ENCODE measurements at regions not wholly inside any gene's neighbourhood (a gene's known extent, or its start where the extent isn't known, plus 50 kb on each side); places are given as distances from the start of the nearest gene placed in this dataset.

DNA sequence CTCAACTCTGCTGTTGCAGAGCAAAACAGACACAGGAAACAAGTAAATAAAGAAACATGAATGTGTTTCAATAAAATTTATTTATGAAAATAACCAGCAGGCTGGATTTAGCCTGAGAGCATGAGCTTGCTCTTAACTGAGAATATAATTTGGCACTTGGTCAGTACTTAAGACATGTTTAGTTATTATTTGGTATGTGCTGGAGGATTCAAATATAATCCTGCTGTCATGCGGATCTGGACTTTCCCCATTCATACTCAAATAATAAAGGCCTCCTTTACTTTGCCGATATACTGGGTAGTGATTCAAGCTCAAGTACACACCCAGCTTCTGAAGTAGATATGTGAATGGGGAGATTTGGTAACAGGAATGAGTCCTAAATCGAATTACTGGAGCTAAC, 465.5 kb upstream of the HS3ST1 start:
- H3K4me3 ChIP-seq (replicated peaks in 1 of 3; ENCODE audit: insufficient read depth in 1 of 3, low read depth in 2 of 3, low read length in 3 of 3), result no peak overlapping the region
- no peaks in the 10 kb centered on the region for H4K20me1 ChIP-seq (ENCODE audit: insufficient read depth, low read length)
- H3K4me2 ChIP-seq (ENCODE audit: low read depth, low read length), result no peak overlapping the region
- H3K36me3 ChIP-seq (replicated peaks in 1 of 2; ENCODE audit: control insufficient read depth in 1 of 2, insufficient read depth in 2 of 2, low read length in 2 of 2), result no peaks in the 10 kb centered on the region
- TF ChIP-seq, protein P1, sequence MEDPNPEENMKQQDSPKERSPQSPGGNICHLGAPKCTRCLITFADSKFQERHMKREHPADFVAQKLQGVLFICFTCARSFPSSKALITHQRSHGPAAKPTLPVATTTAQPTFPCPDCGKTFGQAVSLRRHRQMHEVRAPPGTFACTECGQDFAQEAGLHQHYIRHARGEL (CRISPR knock-in tag; IDR thresholded peaks at IDR 0.05), result no peak
- TF ChIP-seq, protein P2, sequence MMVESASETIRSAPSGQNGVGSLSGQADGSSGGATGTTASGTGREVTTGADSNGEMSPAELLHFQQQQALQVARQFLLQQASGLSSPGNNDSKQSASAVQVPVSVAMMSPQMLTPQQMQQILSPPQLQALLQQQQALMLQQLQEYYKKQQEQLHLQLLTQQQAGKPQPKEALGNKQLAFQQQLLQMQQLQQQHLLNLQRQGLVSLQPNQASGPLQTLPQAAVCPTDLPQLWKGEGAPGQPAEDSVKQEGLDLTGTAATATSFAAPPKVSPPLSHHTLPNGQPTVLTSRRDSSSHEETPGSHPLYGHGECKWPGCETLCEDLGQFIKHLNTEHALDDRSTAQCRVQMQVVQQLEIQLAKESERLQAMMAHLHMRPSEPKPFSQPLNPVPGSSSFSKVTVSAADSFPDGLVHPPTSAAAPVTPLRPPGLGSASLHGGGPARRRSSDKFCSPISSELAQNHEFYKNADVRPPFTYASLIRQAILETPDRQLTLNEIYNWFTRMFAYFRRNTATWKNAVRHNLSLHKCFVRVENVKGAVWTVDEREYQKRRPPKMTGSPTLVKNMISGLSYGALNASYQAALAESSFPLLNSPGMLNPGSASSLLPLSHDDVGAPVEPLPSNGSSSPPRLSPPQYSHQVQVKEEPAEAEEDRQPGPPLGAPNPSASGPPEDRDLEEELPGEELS (CRISPR knock-in tag; IDR thresholded peaks at IDR 0.05), result no peak
- TF ChIP-seq SATB2 (CRISPR knock-in tag; IDR thresholded peaks at IDR 0.05), result no peak
- no peak for TF ChIP-seq MAFG (CRISPR knock-in tag; IDR thresholded peaks at IDR 0.05)
- TF ChIP-seq MEIS2 (CRISPR knock-in tag; IDR thresholded peaks at IDR 0.05), result no peak
- TF ChIP-seq PTBP1 (IDR thresholded peaks at IDR 0.05; ENCODE audit: low read depth, low read length, poor library complexity, severe bottlenecking), result no peak
- no peak for TF ChIP-seq PHF21A (CRISPR knock-in tag; IDR thresholded peaks at IDR 0.05)
- TF ChIP-seq RARG (CRISPR knock-in tag; IDR thresholded peaks at IDR 0.05; ENCODE audit: low read depth), result no peak
- TF ChIP-seq, protein P3, sequence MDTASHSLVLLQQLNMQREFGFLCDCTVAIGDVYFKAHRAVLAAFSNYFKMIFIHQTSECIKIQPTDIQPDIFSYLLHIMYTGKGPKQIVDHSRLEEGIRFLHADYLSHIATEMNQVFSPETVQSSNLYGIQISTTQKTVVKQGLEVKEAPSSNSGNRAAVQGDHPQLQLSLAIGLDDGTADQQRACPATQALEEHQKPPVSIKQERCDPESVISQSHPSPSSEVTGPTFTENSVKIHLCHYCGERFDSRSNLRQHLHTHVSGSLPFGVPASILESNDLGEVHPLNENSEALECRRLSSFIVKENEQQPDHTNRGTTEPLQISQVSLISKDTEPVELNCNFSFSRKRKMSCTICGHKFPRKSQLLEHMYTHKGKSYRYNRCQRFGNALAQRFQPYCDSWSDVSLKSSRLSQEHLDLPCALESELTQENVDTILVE (CRISPR knock-in tag; IDR thresholded peaks at IDR 0.05), result no peak
- no peak for TF ChIP-seq CENPX (CRISPR knock-in tag; IDR thresholded peaks at IDR 0.05)
- no peak for TF ChIP-seq ZBTB8A (CRISPR knock-in tag; IDR thresholded peaks at IDR 0.05; ENCODE audit: borderline replicate concordance, low read depth)
- 24% methylated on average over 3 of the region's 3 CpGs for WGBS (ENCODE audit: low lambda C conversion rate)
- FAIRE-seq (no peak), ATAC-seq (no peak), DNase-seq (ENCODE audit: low spot score) (no peak)
- no peak overlapping the region for H2AFZ ChIP-seq (ENCODE audit: low read length)
- BruUV-seq (replicated peaks), result no TSS peak
- no peak overlapping the region for H3K9ac ChIP-seq (ENCODE audit: insufficient read depth, low read depth, low read length)
- H3K27ac ChIP-seq (ENCODE audit: extremely low read length, insufficient read depth, low read length), result no peak overlapping the region
- ChIA-PET CTCF (ENCODE audit: low intra/inter-chr PET ratio, low total read pairs) (no interaction called here), POLR2A (no interaction called here)
- intact Hi-C loops (cut with micrococcal nuclease; ENCODE audit: unreplicated experiment), result no loop called here
- H3K79me2 ChIP-seq (ENCODE audit: insufficient read depth, low read length), result no peaks in the 10 kb centered on the region
- in situ Hi-C loops (cut with HindIII; ENCODE audit: extremely low pct_ligation_motif_present, low pct_unique_long_range_greater_than_20kb), result no loop called here
- H3K27me3 ChIP-seq (ENCODE audit: control insufficient read depth in 1 of 2, insufficient read depth in 2 of 2, low read length in 2 of 2), result no peaks in the 10 kb centered on the region
- peaks cover 82% of the 10 kb centered on the region for H3K9me3 ChIP-seq (ENCODE audit: low read length)
- no peaks in the 10 kb centered on the region for H3K4me1 ChIP-seq (ENCODE audit: insufficient read depth, low read length)

Data from HepG2 (cell line).